Upper lobe of right lung (tissue), 1 donor: ENCODE measurements at regions not wholly inside any gene's neighbourhood (a gene's known extent, or its start where the extent isn't known, plus 50 kb on each side); places are given as distances from the start of the nearest gene placed in this dataset.
A peak's percentile ranks its signal among the peaks of the same experiment; 100 is the strongest.

Source experiments
- ATAC-seq: fragments of 200-7000 bp; cut with Tn5 transposase; one replicate; pipeline ENCODE4 v1.9.1; 2020; ENCODE audit warnings: mild to moderate bottlenecking, moderate library complexity
- DNase-seq: peaks from one replicate; pipeline ENCODE4 v3.0.0-alpha.2; 2020
- H3K27ac ChIP-seq: fragments of 200-600 bp; one replicate; pipeline ENCODE4 v1.8.0; 2022
- H3K27me3 ChIP-seq: fragments of 200-600 bp; one replicate; pipeline ENCODE4 v1.8.0; 2022; ENCODE audit warnings: mild to moderate bottlenecking
- H3K36me3 ChIP-seq: fragments of 200-600 bp; one replicate; pipeline ENCODE4 v1.8.0; 2022
- H3K4me1 ChIP-seq: fragments of 200-600 bp; one replicate; pipeline ENCODE4 v1.8.0; 2022
- H3K4me3 ChIP-seq: fragments of 200-600 bp; one replicate; pipeline ENCODE4 v1.8.0; 2022; ENCODE audit warnings: mild to moderate bottlenecking
- H3K9me3 ChIP-seq: fragments of 200-600 bp; one replicate; pipeline ENCODE4 v1.8.0; 2022
- CTCF ChIP-seq: fragments of 200-600 bp; IDR thresholded peaks from one replicate; pipeline ENCODE4 v1.8.0; 2022; ENCODE audit warnings: antibody characterized with exemption
- intact Hi-C: fragments of 100-400 bp; cut with DNase I; formaldehyde crosslinking; loops from one replicate; pipeline ENCODE4 v1.11.0; 2022
- donor health status: DM: no; HTN: yes; CAD: no; lungs with severe emphysema.

- TF ChIP-seq CTCF, result no peak
- Histone ChIP-seq H3K9me3 (no peaks in the 10 kb centered on the region), H3K36me3 (no peaks in the 10 kb centered on the region), H3K27me3 (no peaks in the 10 kb centered on the region), H3K4me3 (no peak overlapping the region), H3K4me1 (no peaks in the 10 kb centered on the region), H3K27ac (no peak overlapping the region)
- DNase-seq, result no peak
- intact Hi-C loops, result no loop called here
- ATAC-seq, result peak; percentile 39
These were observed 165.9 kb upstream of the NDST4 start for GRCh38 chr4:115279330-115279729.

GRCh38 chr4:115278830-115279229 lies 165.4 kb upstream of the NDST4 start:
- no peak for ATAC-seq
- Histone ChIP-seq H3K4me1 (no peaks in the 10 kb centered on the region), H3K27ac (no peak overlapping the region), H3K4me3 (no peak overlapping the region), H3K36me3 (no peaks in the 10 kb centered on the region), H3K27me3 (no peaks in the 10 kb centered on the region), H3K9me3 (no peaks in the 10 kb centered on the region)
- no peak for TF ChIP-seq CTCF
- DNase-seq, result no peak
- intact Hi-C loops, result no loop called here

GRCh38 chr4:115275615-115276014 lies 162.2 kb upstream of the NDST4 start:
- intact Hi-C loops, result no loop called here
- ATAC-seq, result peak; percentile 58
- Histone ChIP-seq H3K4me1 (no peaks in the 10 kb centered on the region), H3K36me3 (no peaks in the 10 kb centered on the region), H3K27me3 (no peaks in the 10 kb centered on the region), H3K9me3 (no peaks in the 10 kb centered on the region), H3K4me3 (no peak overlapping the region), H3K27ac (no peak overlapping the region)
- TF ChIP-seq CTCF, result no peak
- no peak for DNase-seq

- intact Hi-C loops, result no loop called here
- Histone ChIP-seq H3K27ac (no peak overlapping the region), H3K9me3 (no peaks in the 10 kb centered on the region), H3K4me3 (no peak overlapping the region), H3K36me3 (no peaks in the 10 kb centered on the region), H3K27me3 (no peaks in the 10 kb centered on the region), H3K4me1 (no peaks in the 10 kb centered on the region)
- DNase-seq (no peak), ATAC-seq (no peak)
- TF ChIP-seq CTCF, result no peak
These were observed 161.1 kb upstream of the NDST4 start for GRCh38 chr4:115274545-115274944.

GRCh38 chr4:115272594-115272993 lies 159.2 kb upstream of the NDST4 start:
- ATAC-seq, result no peak
- no peak overlapping the region for H3K4me3 ChIP-seq
- no peaks in the 10 kb centered on the region for H3K36me3 ChIP-seq
- no peak for TF ChIP-seq CTCF
- DNase-seq, result no peak
- H3K4me1 ChIP-seq, result no peaks in the 10 kb centered on the region
- H3K27ac ChIP-seq, result no peak overlapping the region
- no peaks in the 10 kb centered on the region for H3K9me3 ChIP-seq
- H3K27me3 ChIP-seq, result no peaks in the 10 kb centered on the region
- intact Hi-C loops, result no loop called here

GRCh38 chr4:115272185-115272584 lies 158.8 kb upstream of the NDST4 start:
- H3K9me3 ChIP-seq, result no peaks in the 10 kb centered on the region
- H3K27ac ChIP-seq, result no peak overlapping the region
- no peak overlapping the region for H3K4me3 ChIP-seq
- DNase-seq (no peak), ATAC-seq (no peak)
- TF ChIP-seq CTCF, result no peak
- intact Hi-C loops, result no loop called here
- H3K4me1 ChIP-seq, result no peaks in the 10 kb centered on the region
- H3K27me3 ChIP-seq, result no peaks in the 10 kb centered on the region
- no peaks in the 10 kb centered on the region for H3K36me3 ChIP-seq
